ENCODE measurements at regions not wholly inside any gene's neighbourhood (a gene's known extent, or its start where the extent isn't known, plus 50 kb on each side); places are given as distances from the start of the nearest gene placed in this dataset.

DNA sequence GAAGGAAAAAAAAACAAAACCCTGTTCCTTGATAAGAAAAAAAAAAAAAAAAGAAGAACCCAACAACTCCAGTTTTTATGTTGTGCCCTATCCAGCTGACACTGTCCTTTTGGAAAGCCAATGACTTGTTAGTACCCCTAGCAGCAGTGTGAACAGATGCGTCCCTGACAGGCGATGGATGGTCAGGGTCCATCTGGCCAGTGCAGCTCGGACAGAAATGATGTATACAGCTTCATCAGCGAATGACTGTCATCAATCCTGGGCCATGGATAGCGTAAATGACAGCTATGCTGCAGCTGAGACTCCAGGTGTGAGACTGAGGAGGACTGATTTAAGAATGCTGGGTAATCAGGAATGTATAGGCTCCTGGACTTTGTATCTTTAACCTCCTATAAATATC lies 318.8 kb upstream of the FIGN start:
- TF ChIP-seq REST (tag by site-specific recombination; IDR thresholded peaks at IDR 0.05) (no peak), CTCF (tag by site-specific recombination; IDR thresholded peaks at IDR 0.05) (no peak), YY1 (tag by site-specific recombination; IDR thresholded peaks at IDR 0.05) (no peak), ZNF221 (tag by site-specific recombination; IDR thresholded peaks at IDR 0.05; ENCODE audit: borderline replicate concordance) (no peak), HOXA7 (CRISPR knock-in tag; IDR thresholded peaks at IDR 0.05; ENCODE audit: borderline replicate concordance) (no peak), PRDM10 (tag by site-specific recombination; IDR thresholded peaks at IDR 0.05) (no peak), ZNF138 (tag by site-specific recombination; IDR thresholded peaks at IDR 0.05; ENCODE audit: borderline replicate concordance) (no peak), ZNF350 (tag by site-specific recombination; IDR thresholded peaks at IDR 0.05) (no peak), ZBTB20 (tag by site-specific recombination; IDR thresholded peaks at IDR 0.05) (no peak), ZNF561 (tag by site-specific recombination; IDR thresholded peaks at IDR 0.05; ENCODE audit: borderline replicate concordance) (no peak)

Data from HEK293 (cell line).